SKM-1 treated with dmso at 0.1 percent for 144 hours (cell line): ENCODE measurements at regions not wholly inside any gene's neighbourhood (a gene's known extent, or its start where the extent isn't known, plus 50 kb on each side); places are given as distances from the start of the nearest gene placed in this dataset.
"Not testable (repeated sequence)": the region's sequence is repeated elsewhere in the genome, so short reads cannot be mapped to it uniquely, and the experiment has no call there.

Experiments used
- DNase-seq: peaks from one replicate; lab custom pipeline; 2025; ENCODE audit not compliant: unreplicated experiment; lab: John Stamatoyannopoulos, UW

GRCh38 chr1:195251900-195252299, 1356.3 kb downstream of the KCNT2 start:
- DNase-seq, result no peak

- DNase-seq, result no peak
These were observed 1364.7 kb downstream of the KCNT2 start for GRCh38 chr1:195243492-195243891.

GRCh38 chr1:195241066-195241465, 1367.2 kb downstream of the KCNT2 start:
- no peak for DNase-seq

GRCh38 chr1:195238313-195238712, 1369.9 kb downstream of the KCNT2 start:
- DNase-seq, result no peak

GRCh38 chr1:195236991-195237889, 1371.0 kb downstream of the KCNT2 start:
- DNase-seq, result no peak

GRCh38 chr1:195218428-195219212, 1389.6 kb downstream of the KCNT2 start:
- no peak for DNase-seq

- no peak for DNase-seq
These were observed 1406.0 kb downstream of the KCNT2 start for GRCh38 chr1:195202241-195202640.

GRCh38 chr1:195200772-195201171, 1407.5 kb downstream of the KCNT2 start:
- DNase-seq, result no peak

GRCh38 chr1:195197116-195197515, 1411.1 kb downstream of the KCNT2 start:
- DNase-seq, result no peak

- DNase-seq, result no peak
These were observed 1412.7 kb downstream of the KCNT2 start for GRCh38 chr1:195195423-195196057.

GRCh38 chr1:195193134-195193533, 1415.1 kb downstream of the KCNT2 start:
- no peak for DNase-seq

GRCh38 chr1:195188821-195189220, 1419.4 kb downstream of the KCNT2 start:
- DNase-seq, result no peak

GRCh38 chr1:195186544-195186943, 1421.7 kb downstream of the KCNT2 start:
- DNase-seq, result no peak

- DNase-seq, result no peak
These were observed 1422.5 kb downstream of the KCNT2 start for GRCh38 chr1:195185736-195186135.

GRCh38 chr1:195185321-195185720, 1422.9 kb downstream of the KCNT2 start:
- DNase-seq, result no peak

- no peak for DNase-seq
These were observed 1434.5 kb downstream of the KCNT2 start for GRCh38 chr1:195173753-195174152.

- DNase-seq, result not testable (repeated sequence)
These were observed 1448.4 kb downstream of the KCNT2 start for GRCh38 chr1:195159795-195160194.

GRCh38 chr1:195158091-195158490, 1450.1 kb downstream of the KCNT2 start:
- no peak for DNase-seq

- DNase-seq, result no peak
These were observed 1455.1 kb downstream of the KCNT2 start for GRCh38 chr1:195153107-195153506.

GRCh38 chr1:195150768-195151167, 1457.5 kb downstream of the KCNT2 start:
- DNase-seq, result no peak

GRCh38 chr1:195141294-195141693, 1466.9 kb downstream of the KCNT2 start:
- DNase-seq, result no peak

- DNase-seq, result no peak
These were observed 1477.6 kb downstream of the KCNT2 start for GRCh38 chr1:195130598-195130997.
